ENCODE measurements at regions not wholly inside any gene's neighbourhood (a gene's known extent, or its start where the extent isn't known, plus 50 kb on each side); places are given as distances from the start of the nearest gene placed in this dataset.

GRCh38 chr4:43754566-43754965 is 694.0 kb downstream of the KCTD8 start:
- no peak for TF ChIP-seq CTCF (conservative IDR thresholded peaks at IDR 0.05)
- no peak overlapping the region for H3K27ac ChIP-seq

DNA sequence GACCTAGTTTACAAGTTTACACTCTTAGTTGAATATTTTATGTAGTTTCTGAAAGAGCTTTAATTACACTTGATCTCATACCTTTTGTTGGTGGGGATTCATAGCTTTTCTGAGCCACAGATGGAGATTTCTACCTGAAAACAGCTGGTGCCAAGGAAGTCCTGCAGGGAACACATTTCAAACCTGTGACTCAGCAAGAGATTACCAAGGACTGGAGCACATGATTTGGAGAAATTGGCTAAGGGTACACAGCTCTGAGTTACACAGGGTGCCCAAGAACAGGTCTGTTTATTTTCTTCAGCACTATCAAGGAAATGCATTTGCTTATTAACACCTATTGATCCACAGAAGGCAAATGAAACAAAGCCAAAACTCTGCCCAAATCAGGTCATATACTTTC is 691.5 kb downstream of the KCTD8 start:
- H3K27ac ChIP-seq, result no peak overlapping the region
- no peak for TF ChIP-seq CTCF (conservative IDR thresholded peaks at IDR 0.05)
- TF ChIP-seq ZFX (IDR thresholded peaks at IDR 0.05), result no peak

GRCh38 chr4:43758836-43759235 is 689.8 kb downstream of the KCTD8 start:
- no peak overlapping the region for H3K27ac ChIP-seq
- no peak for TF ChIP-seq CTCF (conservative IDR thresholded peaks at IDR 0.05)
- no peak for TF ChIP-seq ZFX (IDR thresholded peaks at IDR 0.05)

- TF ChIP-seq CTCF (conservative IDR thresholded peaks at IDR 0.05) (no peak), ZFX (IDR thresholded peaks at IDR 0.05) (no peak)
- H3K27ac ChIP-seq, result no peak overlapping the region
These were observed 685.5 kb downstream of the KCTD8 start for GRCh38 chr4:43763029-43763610.

- H3K27ac ChIP-seq, result no peak overlapping the region
- TF ChIP-seq CTCF (conservative IDR thresholded peaks at IDR 0.05), result no peak
- TF ChIP-seq ZFX (IDR thresholded peaks at IDR 0.05), result no peak
These were observed 683.1 kb downstream of the KCTD8 start for GRCh38 chr4:43765514-43765913.

DNA sequence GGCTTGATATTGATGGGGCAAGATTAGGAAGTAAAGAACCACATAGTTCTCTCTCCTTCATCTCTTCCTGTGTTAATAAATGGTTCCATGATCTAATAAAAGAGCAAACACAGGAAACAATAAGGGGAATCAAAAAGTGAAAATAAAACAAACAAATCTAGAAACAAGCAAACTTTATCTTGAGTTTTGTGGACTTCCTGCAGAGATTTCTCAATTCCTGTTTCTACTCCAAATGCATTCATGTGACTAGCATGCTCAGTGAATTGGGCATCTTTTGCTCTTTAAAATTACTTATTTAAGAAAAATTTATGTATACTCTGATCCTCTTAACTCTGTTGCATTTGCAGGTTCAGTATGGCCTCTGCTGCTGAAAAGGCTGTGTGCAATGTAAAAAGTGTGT is 682.0 kb downstream of the KCTD8 start:
- TF ChIP-seq CTCF (conservative IDR thresholded peaks at IDR 0.05), result no peak
- no peak for TF ChIP-seq ZFX (IDR thresholded peaks at IDR 0.05)
- no peak overlapping the region for H3K27ac ChIP-seq

GRCh38 chr4:43776371-43776770 is 672.2 kb downstream of the KCTD8 start:
- TF ChIP-seq ZFX (IDR thresholded peaks at IDR 0.05) (no peak), CTCF (conservative IDR thresholded peaks at IDR 0.05) (peak; percentile 51)
- H3K27ac ChIP-seq, result no peak overlapping the region
